HCT116 (cell line): ENCODE measurements at regions not wholly inside any gene's neighbourhood (a gene's known extent, or its start where the extent isn't known, plus 50 kb on each side); places are given as distances from the start of the nearest gene placed in this dataset.

Experiments used
- ATAC-seq: fragments of 200-7000 bp; cut with Tn5 transposase; 2 replicates; pipeline ENCODE4 v1.9.1; 2020; ENCODE audit warnings: mild to moderate bottlenecking, moderate library complexity
- BruUV-seq: library from RNA; stranded (reverse); fragments of 400-500 nt; replicated peaks from 2 replicates; lab custom pipeline; 2021; lab: Mats Ljungman, UMichigan
- CTCF ChIA-PET: fragments of 300-600 bp; sonication (Branson Sonifier 250); formaldehyde crosslinking; loops from one replicate; lab custom pipeline; 2021; ENCODE audit warnings: antibody characterized with exemption; lab: Charles Lee
- POLR2A ChIA-PET: fragments of 300-600, 350-600 bp; sonication (Branson Sonifier 250); formaldehyde crosslinking; loops from one replicate; lab custom pipeline; 2021; ENCODE audit warnings: antibody characterized with exemption; lab: Charles Lee
- RAD21 ChIA-PET, 2 experiments: fragments of 300-600 bp; sonication (Branson Sonifier 250); formaldehyde crosslinking; loops; one replicate each; lab custom pipeline; 2023; ENCODE audit warnings: low total read pairs in 2 of 2; ENCODE audit not compliant: uncharacterized antibody in 2 of 2, unreplicated experiment in 2 of 2, low non-redundant PET in 1 of 2; lab: Charles Lee
- DNase-seq: peaks from one replicate; pipeline ENCODE4 v3.0.0-alpha.2; 2010; ENCODE audit warnings: low read depth, low spot score
- H2AFZ ChIP-seq: fragments of 200-600 bp; shearing (Covaris generic), sonication (generic); 2 replicates; pipeline ENCODE4 v1.6.1; 2017; ENCODE audit warnings: low read depth, mixed run types, mixed read lengths, antibody characterized with exemption, low read length; ENCODE audit not compliant: poor library complexity, severe bottlenecking
- H3K27ac ChIP-seq: 2 replicates; pipeline ENCODE4 v1.5.1; 2012; ENCODE audit warnings: low read depth, low read length
- H3K27me3 ChIP-seq: fragments of 200-600 bp; sonication (generic); 2 replicates; pipeline ENCODE4 v1.6.1; 2016; ENCODE audit warnings: mixed run types, low read length, mixed read lengths; ENCODE audit not compliant: insufficient read depth
- H3K36me3 ChIP-seq, 2 experiments: fragments of 200-500 bp in 1 of 2; fragments of 200-600 bp in 1 of 2; sonication (Bioruptor generic) in 1 of 2; sonication (generic) in 1 of 2; 2 replicates each; pipeline versions ENCODE4 v1.5.1 to v1.6.1; 2014 to 2016; ENCODE audit warnings: low read length in 2 of 2, inconsistent platforms in 1 of 2, mixed read lengths in 1 of 2, mixed run types in 1 of 2; ENCODE audit not compliant: insufficient read depth in 2 of 2, control insufficient read depth in 1 of 2
- H3K4me1 ChIP-seq, 2 experiments: fragments of 200-600 bp in 1 of 2; sonication (generic) in 1 of 2; 2 replicates each; pipeline versions ENCODE4 v1.5.1 to v1.6.1; 2012 to 2017; ENCODE audit warnings: low read length in 2 of 2, inconsistent platforms in 1 of 2, mild to moderate bottlenecking in 1 of 2, mixed read lengths in 1 of 2, mixed run types in 1 of 2, moderate library complexity in 1 of 2; ENCODE audit not compliant: insufficient read depth in 2 of 2, control insufficient read depth in 1 of 2
- H3K4me2 ChIP-seq: fragments of 200-600 bp; sonication (generic); 2 replicates; pipeline ENCODE4 v1.6.1; 2017; ENCODE audit warnings: mixed run types, low read length, mixed read lengths
- H3K4me3 ChIP-seq, 2 experiments: fragments of 200-600 bp in 1 of 2; sonication (generic) in 1 of 2; replicated peaks in 1 of 2; 2 replicates each; pipeline ENCODE4 v1.5.1; 2011 to 2016; ENCODE audit warnings: low read length in 2 of 2, control low read depth in 1 of 2, low read depth in 1 of 2, mild to moderate bottlenecking in 1 of 2, mixed read lengths in 1 of 2, mixed run types in 1 of 2
- H3K79me2 ChIP-seq: fragments of 200-600 bp; sonication (generic); 2 replicates; pipeline ENCODE4 v1.6.1; 2017; ENCODE audit warnings: mild to moderate bottlenecking, mixed run types, low read length, moderate library complexity, mixed read lengths; ENCODE audit not compliant: insufficient read depth
- H3K9ac ChIP-seq: fragments of 200-600 bp; sonication (generic); 2 replicates; pipeline ENCODE4 v1.6.1; 2016; ENCODE audit warnings: low read length, mixed read lengths
- H3K9me2 ChIP-seq: fragments of 200-600 bp; sonication (generic), shearing (Covaris generic); 2 replicates; pipeline ENCODE4 v1.6.1; 2017; ENCODE audit warnings: mixed run types, mild to moderate bottlenecking, moderate library complexity; ENCODE audit not compliant: insufficient read depth
- H3K9me3 ChIP-seq, 2 experiments: fragments of 200-500 bp in 1 of 2; fragments of 200-600 bp in 1 of 2; sonication (Bioruptor generic) in 1 of 2; sonication (generic) in 1 of 2; 2 replicates each; pipeline ENCODE4 v1.6.1; 2014 to 2017; ENCODE audit warnings: low read length in 2 of 2, mixed read lengths in 2 of 2, inconsistent platforms in 1 of 2, low read depth in 1 of 2, mild to moderate bottlenecking in 1 of 2, mixed run types in 1 of 2, moderate library complexity in 1 of 2; ENCODE audit not compliant: control insufficient read depth in 1 of 2, insufficient read depth in 1 of 2
- H4K20me1 ChIP-seq: fragments of 200-600 bp; sonication (generic), shearing (Covaris generic); 2 replicates; pipeline ENCODE4 v1.6.1; 2017; ENCODE audit warnings: mixed run types, mild to moderate bottlenecking, moderate library complexity; ENCODE audit not compliant: insufficient read depth
- ATF3 ChIP-seq: IDR thresholded peaks from 2 replicates; pipeline ENCODE4 v1.6.1; 2012
- CBX3 ChIP-seq: IDR thresholded peaks from 2 replicates; pipeline ENCODE4 v1.6.1; 2012; ENCODE audit warnings: low read depth
- CEBPB ChIP-seq: IDR thresholded peaks from 2 replicates; pipeline ENCODE4 v1.6.1; 2012; ENCODE audit warnings: low read depth
- EGR1 ChIP-seq: IDR thresholded peaks from 2 replicates; pipeline ENCODE4 v1.6.1; 2012; ENCODE audit warnings: low read depth
- EZH2phosphoT487 ChIP-seq: fragments of 200-600 bp; IDR thresholded peaks from 2 replicates; pipeline ENCODE4 v1.6.1; 2018; ENCODE audit warnings: antibody characterized with exemption, borderline replicate concordance
- FOSL1 ChIP-seq: IDR thresholded peaks from 2 replicates; pipeline ENCODE4 v1.6.1; 2012; ENCODE audit warnings: low read depth
- JUND ChIP-seq: IDR thresholded peaks from 2 replicates; pipeline ENCODE4 v1.6.1; 2012
- POLR2AphosphoS5 ChIP-seq: IDR thresholded peaks from 2 replicates; pipeline ENCODE4 v1.6.1; 2011; ENCODE audit warnings: mild to moderate bottlenecking, low read depth, low read length, moderate library complexity
- RAD21 ChIP-seq: IDR thresholded peaks from 2 replicates; pipeline ENCODE4 v1.6.1; 2012; ENCODE audit warnings: low read depth, mild to moderate bottlenecking
- SIN3A ChIP-seq: IDR thresholded peaks from 2 replicates; pipeline ENCODE4 v1.6.1; 2012; ENCODE audit warnings: low read depth
- SRF ChIP-seq: IDR thresholded peaks from 2 replicates; pipeline ENCODE4 v1.6.1; 2012; ENCODE audit warnings: low read depth
- TCF7L2 ChIP-seq: IDR thresholded peaks from 2 replicates; pipeline ENCODE4 v1.7.0; 2011; ENCODE audit warnings: borderline replicate concordance, inconsistent platforms; ENCODE audit not compliant: insufficient read depth, insufficient read length; ENCODE audit errors: extremely low read depth
- ZBTB33 ChIP-seq: IDR thresholded peaks from 2 replicates; pipeline ENCODE4 v1.6.1; 2011; ENCODE audit warnings: mild to moderate bottlenecking, low read length, moderate library complexity; ENCODE audit not compliant: insufficient replicate concordance; ENCODE audit errors: extremely low read depth
- ZFX ChIP-seq: fragments of 450-650 bp; IDR thresholded peaks from 2 replicates; pipeline ENCODE4 v1.6.1; 2017
- ZNF274 ChIP-seq: fragments of 200-500 bp; sonication (Bioruptor generic); IDR thresholded peaks from 2 replicates; pipeline ENCODE4 v1.6.1; 2014; ENCODE audit warnings: mild to moderate bottlenecking, low read depth, low read length, inconsistent platforms
- intact Hi-C: fragments of 100-400 bp; cut with micrococcal nuclease; formaldehyde crosslinking; loops from 2 replicates; pipeline ENCODE4 v1.10.0; 2022
- TF ChIP-seq, protein P1 (sequence below), 3 experiments: fragments of 200-600 bp in 1 of 3; sonication (generic) in 1 of 3; IDR thresholded peaks in 2 of 3; conservative IDR thresholded peaks in 1 of 3; 2 replicates each; pipeline ENCODE4 v1.5.1; 2012 to 2017; ENCODE audit warnings: low read depth in 2 of 3, low read length in 2 of 3, antibody characterized with exemption in 1 of 3, borderline replicate concordance in 1 of 3, control low read depth in 1 of 3, mild to moderate bottlenecking in 1 of 3, mixed read lengths in 1 of 3, mixed run types in 1 of 3, moderate library complexity in 1 of 3; ENCODE audit not compliant: insufficient read depth in 1 of 3

DNA sequence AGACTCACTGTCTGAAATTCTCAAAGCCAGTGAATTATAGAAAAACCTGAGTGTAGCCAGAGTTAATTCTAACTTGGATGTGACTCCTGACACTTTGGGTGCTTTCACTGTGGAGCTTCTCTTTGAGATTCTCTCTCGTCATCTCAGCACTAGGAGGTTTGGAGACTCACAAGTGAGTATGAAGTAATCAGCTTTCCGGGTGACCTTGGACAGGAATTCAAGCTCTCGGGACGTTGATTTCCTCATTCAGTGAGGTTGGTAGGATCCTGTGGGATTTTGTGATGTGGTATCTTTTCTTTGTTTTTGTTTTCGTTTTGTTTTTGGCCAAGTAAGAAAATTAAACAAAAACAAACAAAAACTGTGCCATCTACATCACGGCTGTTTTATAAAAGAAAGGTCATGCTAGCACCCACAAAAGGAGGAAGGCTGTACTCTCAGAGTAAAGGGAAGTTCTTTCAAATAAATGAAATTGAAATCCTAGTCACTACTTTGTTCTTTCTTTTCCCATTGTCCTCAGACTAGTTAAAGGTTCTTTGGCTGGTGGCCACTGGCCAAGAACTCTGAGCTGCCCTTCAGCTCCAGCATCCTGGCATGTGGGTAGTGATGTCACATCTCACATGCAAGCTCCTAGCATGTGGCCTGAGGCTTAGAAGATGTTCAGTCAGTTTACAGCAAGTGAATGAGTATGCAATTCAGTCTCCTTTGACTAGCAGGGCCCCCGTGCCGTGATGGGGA, 263.3 kb upstream of the TPM1 start:
- no TSS peak for BruUV-seq
- Histone ChIP-seq H3K4me2 (no peak overlapping the region), H3K9me2 (no peaks in the 10 kb centered on the region), H2AFZ (no peak overlapping the region), H3K9me3 (no peaks in the 10 kb centered on the region), H4K20me1 (no peaks in the 10 kb centered on the region), H3K27ac (no peak overlapping the region), H3K36me3 (no peaks in the 10 kb centered on the region), H3K79me2 (no peaks in the 10 kb centered on the region)
- ATAC-seq (no peak), DNase-seq (no peak)
- POLR2A ChIA-PET: no interaction called here
- no peak for TF ChIP-seq ZFX
- TF ChIP-seq TCF7L2: no peak
- no peak for TF ChIP-seq ZNF274
- no peak for TF ChIP-seq POLR2AphosphoS5
- TF ChIP-seq CBX3: no peak
- no peak for TF ChIP-seq SIN3A
- TF ChIP-seq EGR1: no peak
- no peak for TF ChIP-seq RAD21
- TF ChIP-seq ATF3: no peak
- no peak for TF ChIP-seq EZH2phosphoT487
- TF ChIP-seq CEBPB: no peak
- no peak for TF ChIP-seq JUND
- no peak for TF ChIP-seq SRF
- TF ChIP-seq, protein P1, sequence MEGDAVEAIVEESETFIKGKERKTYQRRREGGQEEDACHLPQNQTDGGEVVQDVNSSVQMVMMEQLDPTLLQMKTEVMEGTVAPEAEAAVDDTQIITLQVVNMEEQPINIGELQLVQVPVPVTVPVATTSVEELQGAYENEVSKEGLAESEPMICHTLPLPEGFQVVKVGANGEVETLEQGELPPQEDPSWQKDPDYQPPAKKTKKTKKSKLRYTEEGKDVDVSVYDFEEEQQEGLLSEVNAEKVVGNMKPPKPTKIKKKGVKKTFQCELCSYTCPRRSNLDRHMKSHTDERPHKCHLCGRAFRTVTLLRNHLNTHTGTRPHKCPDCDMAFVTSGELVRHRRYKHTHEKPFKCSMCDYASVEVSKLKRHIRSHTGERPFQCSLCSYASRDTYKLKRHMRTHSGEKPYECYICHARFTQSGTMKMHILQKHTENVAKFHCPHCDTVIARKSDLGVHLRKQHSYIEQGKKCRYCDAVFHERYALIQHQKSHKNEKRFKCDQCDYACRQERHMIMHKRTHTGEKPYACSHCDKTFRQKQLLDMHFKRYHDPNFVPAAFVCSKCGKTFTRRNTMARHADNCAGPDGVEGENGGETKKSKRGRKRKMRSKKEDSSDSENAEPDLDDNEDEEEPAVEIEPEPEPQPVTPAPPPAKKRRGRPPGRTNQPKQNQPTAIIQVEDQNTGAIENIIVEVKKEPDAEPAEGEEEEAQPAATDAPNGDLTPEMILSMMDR (IDR thresholded peaks at IDR 0.05 in 2 of 3, conservative IDR thresholded peaks at IDR 0.05 in 1 of 3; ENCODE audit: borderline replicate concordance in 1 of 3, insufficient read depth in 1 of 3, low read depth in 2 of 3, low read length in 2 of 3): no peak
- no peak for TF ChIP-seq ZBTB33
- TF ChIP-seq FOSL1: no peak
- TF ChIP-seq, all 23 proteins: peak for 0
- intact Hi-C loops: no loop called here
- no peaks in the 10 kb centered on the region; a peak in 1 of 4 replicates for H3K4me1 ChIP-seq
- RAD21 ChIA-PET: no interaction called here
- H3K27me3 ChIP-seq: no peaks in the 10 kb centered on the region
- CTCF ChIA-PET: interaction anchor here (1.0 to 1.6 kb wide), 2 partner anchors 269 to 314 kb away, joined by 3 read pairs; no protein-coding TSS in a partner anchor
- H3K4me3 ChIP-seq: no peak overlapping the region
- H3K9ac ChIP-seq: no peak overlapping the region
